BJ (cell line): ENCODE measurements at regions not wholly inside any gene's neighbourhood (a gene's known extent, or its start where the extent isn't known, plus 50 kb on each side); places are given as distances from the start of the nearest gene placed in this dataset.

Experiments used
- CTCF ChIA-PET: fragments of 350-600 bp; formaldehyde crosslinking; extraction: SDS; loops from one replicate; lab custom pipeline; 2021; ENCODE audit warnings: antibody characterized with exemption, inconsistent platforms; lab: Yijun Ruan, JAX
- POLR2A ChIA-PET: fragments of 300-600 bp; sonication (Branson Sonifier 250); formaldehyde crosslinking; extraction: SDS; loops from one replicate; lab custom pipeline; 2021; ENCODE audit warnings: antibody characterized with exemption; lab: Charles Lee
- DNase-seq: peaks from one replicate; pipeline ENCODE4 v3.0.0-alpha.2; 2011; ENCODE audit warnings: low read depth
- H3K27me3 ChIP-seq: 2 replicates; pipeline ENCODE4 v1.6.0; 2011; ENCODE audit warnings: low read length; ENCODE audit not compliant: control insufficient read depth, insufficient read depth
- H3K36me3 ChIP-seq: 2 replicates; pipeline ENCODE4 v1.5.1; 2011; ENCODE audit warnings: low read length; ENCODE audit not compliant: control insufficient read depth, insufficient read depth
- H3K4me3 ChIP-seq: 2 replicates; pipeline ENCODE4 v1.5.1; 2011; ENCODE audit warnings: low read depth, mild to moderate bottlenecking, control low read depth, low read length
- CTCF ChIP-seq: IDR thresholded peaks from 2 replicates; pipeline ENCODE4 v1.5.1; 2011; ENCODE audit warnings: low read depth, mild to moderate bottlenecking, control low read depth, inconsistent platforms, low read length, moderate library complexity; ENCODE audit not compliant: insufficient read depth

- H3K36me3 ChIP-seq = no peaks in the 10 kb centered on the region
- CTCF ChIA-PET = no interaction called here
- H3K27me3 ChIP-seq = no peaks in the 10 kb centered on the region
- TF ChIP-seq CTCF = no peak
- DNase-seq = no peak
- no peak overlapping the region for H3K4me3 ChIP-seq
- POLR2A ChIA-PET = no interaction called here
These were observed 198.5 kb downstream of the FBXO8 start for GRCh38 chr4:174084981-174085380.

DNA sequence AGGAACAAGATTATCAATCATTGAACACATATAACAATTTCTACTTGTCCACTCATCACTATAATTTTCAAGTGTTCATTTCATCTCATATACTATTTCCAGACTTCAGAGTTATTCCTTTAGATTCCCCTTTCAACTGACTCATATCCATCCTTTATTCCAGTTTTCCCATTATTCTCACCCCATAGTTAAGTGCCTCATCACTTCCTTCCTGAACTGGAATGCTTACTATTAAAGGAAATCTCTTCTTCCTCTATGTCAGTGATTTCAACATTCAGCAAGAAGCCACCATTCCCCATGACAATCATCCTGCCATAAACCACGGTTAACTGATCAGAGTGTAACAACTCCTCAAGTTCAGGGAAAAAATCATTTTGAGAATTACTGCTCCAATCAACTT, 198.9 kb downstream of the FBXO8 start:
- ChIA-PET POLR2A (no interaction called here), CTCF (no interaction called here)
- no peak for DNase-seq
- no peak for TF ChIP-seq CTCF
- no peak overlapping the region for H3K4me3 ChIP-seq
- no peaks in the 10 kb centered on the region for H3K27me3 ChIP-seq
- H3K36me3 ChIP-seq = no peaks in the 10 kb centered on the region

DNA sequence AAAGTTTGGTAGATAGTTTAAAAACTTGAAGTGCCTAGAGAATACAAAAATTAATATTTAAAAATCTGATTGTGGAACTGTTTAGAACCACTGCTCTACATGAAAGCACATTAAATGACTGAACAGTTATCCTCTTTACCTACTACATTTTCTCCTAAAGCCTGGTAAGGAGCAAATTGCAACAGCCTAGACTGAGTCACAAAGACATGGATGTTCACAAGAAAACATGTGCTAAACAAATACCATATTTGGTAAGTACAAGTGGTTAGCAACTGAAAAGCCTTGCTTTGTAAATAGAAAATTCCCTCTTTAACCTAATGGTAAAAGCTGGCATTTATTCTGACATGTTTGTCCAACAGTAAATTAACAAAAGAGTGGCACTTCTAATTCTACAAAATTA, 203.1 kb downstream of the FBXO8 start:
- ChIA-PET POLR2A (no interaction called here), CTCF (no interaction called here)
- DNase-seq = no peak
- Histone ChIP-seq H3K4me3 (no peak overlapping the region), H3K36me3 (no peaks in the 10 kb centered on the region), H3K27me3 (no peaks in the 10 kb centered on the region)
- TF ChIP-seq CTCF = no peak

DNA sequence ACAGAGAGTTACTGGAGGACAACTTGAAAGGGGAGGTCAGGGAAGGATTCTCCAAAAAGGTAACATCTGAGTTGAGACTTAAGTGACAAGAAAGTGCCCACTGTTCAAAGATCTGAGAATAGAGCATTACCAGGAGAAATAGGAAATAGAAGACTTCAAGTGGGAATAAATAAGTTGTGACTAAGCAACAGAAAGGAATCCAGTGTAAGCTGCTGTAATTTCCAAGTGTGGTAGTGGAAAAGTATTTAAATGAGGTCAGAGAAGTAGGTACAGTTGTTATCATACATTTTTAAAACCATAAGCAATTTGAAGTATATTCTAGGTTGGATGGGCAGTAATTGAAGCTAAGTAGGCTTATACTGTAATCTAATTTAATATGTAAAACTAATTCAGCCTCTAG, 211.9 kb downstream of the FBXO8 start:
- Histone ChIP-seq H3K36me3 (no peaks in the 10 kb centered on the region), H3K4me3 (no peak overlapping the region), H3K27me3 (no peaks in the 10 kb centered on the region)
- DNase-seq = no peak
- ChIA-PET CTCF (no interaction called here), POLR2A (no interaction called here)
- TF ChIP-seq CTCF = no peak

DNA sequence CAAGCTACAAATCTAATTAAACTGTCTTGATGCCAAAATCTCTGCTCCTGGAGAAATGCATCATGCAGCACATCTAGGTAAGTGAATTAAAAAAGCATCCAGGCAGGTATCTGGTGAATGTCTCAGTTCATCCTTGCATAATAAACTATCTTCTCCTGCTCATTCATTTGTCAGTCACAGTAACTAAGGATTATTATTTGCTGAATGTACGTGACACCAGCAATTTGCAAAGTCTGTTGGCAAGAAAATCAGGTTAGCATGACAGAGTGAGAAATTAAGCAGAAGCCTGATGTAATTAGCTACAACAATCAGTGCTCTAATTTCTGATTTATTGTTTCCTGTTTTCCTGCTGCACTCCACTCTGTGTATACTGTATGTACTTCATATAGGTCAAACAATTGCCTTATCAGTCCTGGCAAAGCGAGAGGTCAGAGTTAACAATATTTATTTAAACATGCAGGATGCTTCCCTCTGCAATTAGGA, 213.6 kb downstream of the FBXO8 start:
- DNase-seq = no peak
- POLR2A ChIA-PET = no interaction called here
- no peak for TF ChIP-seq CTCF

More for the DNA sequence above, 213.6 kb downstream of the FBXO8 start:
- Histone ChIP-seq H3K27me3 (no peaks in the 10 kb centered on the region), H3K4me3 (no peak overlapping the region), H3K36me3 (no peaks in the 10 kb centered on the region)
- CTCF ChIA-PET = interaction anchor here (1.3 kb wide), 1 partner anchor 564 kb away, joined by 3 read pairs; no protein-coding TSS in a partner anchor
